GM18498 (cell line): ENCODE measurements at regions not wholly inside any gene's neighbourhood (a gene's known extent, or its start where the extent isn't known, plus 50 kb on each side); places are given as distances from the start of the nearest gene placed in this dataset.
A peak's percentile ranks its signal among the peaks of the same experiment; 100 is the strongest.
"Not testable (repeated sequence)": the region's sequence is repeated elsewhere in the genome, so short reads cannot be mapped to it uniquely, and the experiment has no call there.

Source experiments
- ATAC-seq: cut with Tn5 transposase; IDR thresholded peaks from one replicate; pipeline ENCODE4 v1.9.1; 2021; ENCODE audit warnings: mild to moderate bottlenecking, moderate library complexity; ENCODE audit not compliant: unreplicated experiment

GRCh38 chr1:120240181-120240580 is 63.9 kb upstream of the SEC22B start:
- not testable (repeated sequence) for ATAC-seq

GRCh38 chr1:120239351-120239750 is 63.0 kb upstream of the SEC22B start:
- not testable (repeated sequence) for ATAC-seq

GRCh38 chr1:120238867-120239266 is 62.5 kb upstream of the SEC22B start:
- ATAC-seq, result not testable (repeated sequence)

- ATAC-seq, result not testable (repeated sequence)
Measured at GRCh38 chr1:120233661-120234018, 57.3 kb upstream of the SEC22B start.

DNA sequence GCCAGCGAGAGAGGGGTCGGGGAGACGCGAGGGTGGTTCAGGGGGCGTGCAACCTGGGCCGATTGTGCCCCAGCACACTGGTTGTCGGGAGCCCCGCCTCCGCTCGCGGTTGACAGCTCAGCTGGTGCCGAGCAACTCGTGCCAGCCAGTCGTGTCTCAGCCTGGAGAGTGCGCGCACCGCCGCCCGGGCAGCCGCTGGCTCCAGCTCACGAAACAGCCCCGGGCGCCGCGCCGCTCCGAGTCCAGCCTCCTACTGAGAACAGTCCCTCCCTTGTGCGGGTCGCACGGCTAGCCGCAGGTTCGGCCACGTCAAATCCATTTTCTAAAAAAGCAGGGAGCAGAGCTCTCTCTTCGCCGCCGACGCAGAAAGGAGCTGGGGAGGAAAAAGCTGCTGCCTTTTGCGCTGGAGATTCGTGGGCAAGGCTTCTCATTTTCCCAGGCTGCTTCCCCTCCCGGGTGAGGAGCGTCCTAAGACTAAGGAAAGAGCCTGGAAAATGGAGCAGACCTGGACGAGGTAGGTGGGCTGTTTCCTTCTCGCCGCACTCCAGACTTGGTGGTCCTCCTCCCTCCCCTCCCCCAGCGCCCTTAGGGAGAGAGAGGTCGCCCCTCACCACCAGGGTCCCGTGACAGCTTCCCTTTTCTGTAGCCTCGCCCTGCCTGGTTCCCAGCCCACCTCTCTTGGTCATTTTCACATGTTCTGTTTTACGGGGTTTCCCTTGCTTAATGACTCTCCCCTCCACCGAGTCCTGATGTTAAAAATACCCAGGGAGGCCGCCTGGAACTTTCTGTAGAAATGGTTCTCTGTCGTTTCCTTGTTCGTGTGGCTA is 56.7 kb upstream of the SEC22B start:
- ATAC-seq, result peak; percentile 86

DNA sequence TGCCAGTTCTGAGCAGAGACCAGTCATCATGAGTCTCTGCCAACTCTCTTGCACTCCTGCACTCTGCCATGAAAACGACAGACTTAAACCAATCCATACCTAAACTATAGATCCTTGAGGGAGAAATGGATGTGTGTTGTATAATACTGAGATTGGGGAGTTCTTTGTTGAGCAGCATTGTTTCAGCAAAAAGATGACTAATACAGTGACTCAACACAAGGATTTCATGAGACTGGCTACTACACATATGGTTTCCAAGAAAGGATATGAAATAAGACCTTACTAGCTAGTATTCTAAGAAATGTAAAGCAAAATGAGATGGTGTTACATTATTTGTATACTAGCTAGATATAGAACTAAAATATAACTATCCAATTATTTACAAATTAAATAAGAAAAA is 53.5 kb upstream of the SEC22B start:
- ATAC-seq, result not testable (repeated sequence)
